ENCODE measurements at regions not wholly inside any gene's neighbourhood (a gene's known extent, or its start where the extent isn't known, plus 50 kb on each side); places are given as distances from the start of the nearest gene placed in this dataset.

- no peak overlapping the region for H3K27ac ChIP-seq
- CTCF ChIA-PET, result no interaction called here
- TF ChIP-seq CTCF (conservative IDR thresholded peaks at IDR 0.05; ENCODE audit: low read depth), result no peak
- POLR2A ChIA-PET (ENCODE audit: low non-redundant PET), result no interaction called here
- no peak for DNase-seq (ENCODE audit: low spot score)
Measured at GRCh38 chr10:52540479-52540984, 226.5 kb downstream of the DKK1 start.

GRCh38 chr10:52541006-52541473 is 227.0 kb downstream of the DKK1 start:
- DNase-seq (ENCODE audit: low spot score), result no peak
- no peak overlapping the region for H3K27ac ChIP-seq
- ChIA-PET POLR2A (ENCODE audit: low non-redundant PET) (no interaction called here), CTCF (no interaction called here)
- TF ChIP-seq CTCF (conservative IDR thresholded peaks at IDR 0.05; ENCODE audit: low read depth), result no peak

- ChIA-PET CTCF (interaction anchor here (0.7 kb wide), 1 partner anchor 23 kb away, joined by 3 read pairs; no protein-coding TSS in a partner anchor), POLR2A (ENCODE audit: low non-redundant PET) (no interaction called here)
- peak; percentile 6 for DNase-seq (ENCODE audit: low spot score)
- no peak overlapping the region for H3K27ac ChIP-seq
- TF ChIP-seq CTCF (conservative IDR thresholded peaks at IDR 0.05; ENCODE audit: low read depth), result no peak
Measured at GRCh38 chr10:52542906-52543305, 228.8 kb downstream of the DKK1 start.

GRCh38 chr10:52551046-52551445 is 221.5 kb downstream of the MBL2 start:
- ChIA-PET POLR2A (ENCODE audit: low non-redundant PET) (no interaction called here), CTCF (no interaction called here)
- DNase-seq (ENCODE audit: low spot score), result no peak
- no peak for TF ChIP-seq CTCF (conservative IDR thresholded peaks at IDR 0.05; ENCODE audit: low read depth)
- no peak overlapping the region for H3K27ac ChIP-seq

- H3K27ac ChIP-seq, result no peak overlapping the region
- ChIA-PET CTCF (no interaction called here), POLR2A (ENCODE audit: low non-redundant PET) (no interaction called here)
- no peak for TF ChIP-seq CTCF (conservative IDR thresholded peaks at IDR 0.05; ENCODE audit: low read depth)
- DNase-seq (ENCODE audit: low spot score), result no peak
Measured at GRCh38 chr10:52558090-52558489, 214.5 kb downstream of the MBL2 start.

- CTCF ChIA-PET, result interaction anchor here (1.2 kb wide), 1 partner anchor 13 kb away, joined by 3 read pairs; no protein-coding TSS in a partner anchor
- TF ChIP-seq CTCF (conservative IDR thresholded peaks at IDR 0.05; ENCODE audit: low read depth), result no peak
- POLR2A ChIA-PET (ENCODE audit: low non-redundant PET), result no interaction called here
Measured at GRCh38 chr10:52561322-52561721, 211.3 kb downstream of the MBL2 start.

More at GRCh38 chr10:52561322-52561721, 211.3 kb downstream of the MBL2 start:
- no peak overlapping the region for H3K27ac ChIP-seq
- no peak for DNase-seq (ENCODE audit: low spot score)
